ENCODE measurements at regions not wholly inside any gene's neighbourhood (a gene's known extent, or its start where the extent isn't known, plus 50 kb on each side); places are given as distances from the start of the nearest gene placed in this dataset.

DNA sequence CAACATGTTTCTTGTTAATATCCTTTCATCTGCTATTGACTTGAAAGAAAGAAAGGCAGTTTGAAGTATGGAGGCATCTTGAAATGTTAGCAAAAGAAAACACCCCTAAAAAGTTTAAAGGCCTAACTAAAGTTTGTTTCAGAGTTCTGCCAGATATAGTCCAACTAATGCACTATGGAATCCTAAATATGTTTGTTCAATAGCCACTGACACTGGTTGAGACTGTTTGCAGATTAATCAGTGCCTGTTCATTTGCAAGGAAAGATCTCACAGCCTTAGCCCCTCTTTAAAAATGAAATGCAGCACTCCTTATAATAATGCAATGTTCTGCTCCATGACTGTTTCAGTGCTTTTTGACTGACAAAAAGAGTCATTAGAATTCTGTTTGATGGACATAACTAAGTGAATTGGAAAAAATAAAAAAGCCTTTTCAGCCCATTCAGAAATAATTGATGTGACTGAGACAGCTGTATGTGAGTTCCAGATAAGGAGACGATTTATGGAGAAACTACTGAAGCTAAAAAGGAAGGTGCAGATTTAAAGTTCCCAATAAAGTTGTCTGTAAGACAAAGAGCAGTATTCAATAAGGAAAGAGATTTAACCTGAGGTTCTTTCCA lies 192.0 kb downstream of the PCDH7 start:
- TF ChIP-seq POLR2A (IDR thresholded peaks at IDR 0.05) (no peak), POLR2AphosphoS5 (IDR thresholded peaks at IDR 0.05) (no peak)
- TF ChIP-seq, protein P1, sequence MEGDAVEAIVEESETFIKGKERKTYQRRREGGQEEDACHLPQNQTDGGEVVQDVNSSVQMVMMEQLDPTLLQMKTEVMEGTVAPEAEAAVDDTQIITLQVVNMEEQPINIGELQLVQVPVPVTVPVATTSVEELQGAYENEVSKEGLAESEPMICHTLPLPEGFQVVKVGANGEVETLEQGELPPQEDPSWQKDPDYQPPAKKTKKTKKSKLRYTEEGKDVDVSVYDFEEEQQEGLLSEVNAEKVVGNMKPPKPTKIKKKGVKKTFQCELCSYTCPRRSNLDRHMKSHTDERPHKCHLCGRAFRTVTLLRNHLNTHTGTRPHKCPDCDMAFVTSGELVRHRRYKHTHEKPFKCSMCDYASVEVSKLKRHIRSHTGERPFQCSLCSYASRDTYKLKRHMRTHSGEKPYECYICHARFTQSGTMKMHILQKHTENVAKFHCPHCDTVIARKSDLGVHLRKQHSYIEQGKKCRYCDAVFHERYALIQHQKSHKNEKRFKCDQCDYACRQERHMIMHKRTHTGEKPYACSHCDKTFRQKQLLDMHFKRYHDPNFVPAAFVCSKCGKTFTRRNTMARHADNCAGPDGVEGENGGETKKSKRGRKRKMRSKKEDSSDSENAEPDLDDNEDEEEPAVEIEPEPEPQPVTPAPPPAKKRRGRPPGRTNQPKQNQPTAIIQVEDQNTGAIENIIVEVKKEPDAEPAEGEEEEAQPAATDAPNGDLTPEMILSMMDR (IDR thresholded peaks at IDR 0.05) = no peak
